ENCODE measurements at regions not wholly inside any gene's neighbourhood (a gene's known extent, or its start where the extent isn't known, plus 50 kb on each side); places are given as distances from the start of the nearest gene placed in this dataset.

GRCh38 chr10:125392609-125393008 is 232.2 kb upstream of the CTBP2 start:
- H3K9ac ChIP-seq (ENCODE audit: low read depth, low read length): no peak overlapping the region
- H3K4me3 ChIP-seq (ENCODE audit: low read depth, low read length): no peak overlapping the region
- H3K36me3 ChIP-seq (ENCODE audit: control insufficient read depth, insufficient read depth, low read length): no peaks in the 10 kb centered on the region
- no peaks in the 10 kb centered on the region for H3K9me3 ChIP-seq (ENCODE audit: control insufficient read depth, insufficient read depth, low read length)
- no peaks in the 10 kb centered on the region for H3K27me3 ChIP-seq (ENCODE audit: control insufficient read depth, insufficient read depth, low read length)
- H3K4me1 ChIP-seq (ENCODE audit: control insufficient read depth, insufficient read depth, low read length): no peaks in the 10 kb centered on the region

DNA sequence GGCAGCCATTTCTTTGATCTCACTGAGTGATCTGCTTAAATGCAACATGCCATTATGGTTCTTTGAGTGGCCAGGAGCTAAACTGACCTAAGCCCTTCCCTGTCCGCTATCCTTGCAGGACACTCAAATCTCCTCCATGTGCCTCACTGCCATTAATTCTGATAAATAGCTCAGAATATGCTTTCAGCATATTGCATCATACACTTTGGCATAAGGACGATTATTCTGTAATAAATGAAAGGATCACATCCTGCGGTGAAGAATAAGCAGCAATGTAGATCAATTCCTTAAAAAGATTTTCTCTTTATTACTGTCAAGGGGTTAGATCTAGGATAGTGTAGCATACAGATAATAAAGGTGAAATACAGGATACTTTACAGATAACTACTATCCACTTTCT is 231.8 kb upstream of the CTBP2 start:
- H3K36me3 ChIP-seq (ENCODE audit: control insufficient read depth, insufficient read depth, low read length): no peaks in the 10 kb centered on the region
- no peak overlapping the region for H3K4me3 ChIP-seq (ENCODE audit: low read depth, low read length)
- no peaks in the 10 kb centered on the region for H3K9me3 ChIP-seq (ENCODE audit: control insufficient read depth, insufficient read depth, low read length)
- no peaks in the 10 kb centered on the region for H3K4me1 ChIP-seq (ENCODE audit: control insufficient read depth, insufficient read depth, low read length)
- no peaks in the 10 kb centered on the region for H3K27me3 ChIP-seq (ENCODE audit: control insufficient read depth, insufficient read depth, low read length)
- H3K9ac ChIP-seq (ENCODE audit: low read depth, low read length): no peak overlapping the region

DNA sequence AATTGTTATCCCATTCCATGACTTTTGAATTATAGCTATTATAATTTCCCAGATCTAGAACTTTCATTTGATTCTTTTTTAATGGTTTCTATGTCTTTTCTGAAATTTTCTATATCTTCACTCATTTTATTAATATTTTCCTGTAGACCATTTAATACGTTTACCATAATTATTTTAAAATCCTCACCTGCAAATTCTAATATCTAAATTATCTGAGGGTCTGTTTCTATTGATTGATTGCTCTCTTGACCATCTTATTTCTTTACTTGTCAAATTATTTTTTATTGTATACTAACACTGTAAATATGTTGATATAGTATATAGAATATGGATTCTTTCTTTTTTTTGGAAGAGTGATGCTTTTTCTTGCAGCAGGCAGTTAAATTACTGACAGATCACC is 229.3 kb upstream of the CTBP2 start:
- Histone ChIP-seq H3K9me3 (ENCODE audit: control insufficient read depth, insufficient read depth, low read length) (no peaks in the 10 kb centered on the region), H3K9ac (ENCODE audit: low read depth, low read length) (no peak overlapping the region), H3K36me3 (ENCODE audit: control insufficient read depth, insufficient read depth, low read length) (no peaks in the 10 kb centered on the region), H3K27me3 (ENCODE audit: control insufficient read depth, insufficient read depth, low read length) (no peaks in the 10 kb centered on the region), H3K4me3 (ENCODE audit: low read depth, low read length) (no peak overlapping the region), H3K4me1 (ENCODE audit: control insufficient read depth, insufficient read depth, low read length) (no peaks in the 10 kb centered on the region)

GRCh38 chr10:125379592-125379991 is 219.2 kb upstream of the CTBP2 start:
- Histone ChIP-seq H3K27me3 (ENCODE audit: control insufficient read depth, insufficient read depth, low read length) (no peaks in the 10 kb centered on the region), H3K9me3 (ENCODE audit: control insufficient read depth, insufficient read depth, low read length) (no peaks in the 10 kb centered on the region), H3K4me1 (ENCODE audit: control insufficient read depth, insufficient read depth, low read length) (no peaks in the 10 kb centered on the region), H3K36me3 (ENCODE audit: control insufficient read depth, insufficient read depth, low read length) (no peaks in the 10 kb centered on the region), H3K4me3 (ENCODE audit: low read depth, low read length) (no peak overlapping the region), H3K9ac (ENCODE audit: low read depth, low read length) (no peak overlapping the region)

- Histone ChIP-seq H3K27me3 (ENCODE audit: control insufficient read depth, insufficient read depth, low read length) (no peaks in the 10 kb centered on the region), H3K4me1 (ENCODE audit: control insufficient read depth, insufficient read depth, low read length) (no peaks in the 10 kb centered on the region), H3K36me3 (ENCODE audit: control insufficient read depth, insufficient read depth, low read length) (no peaks in the 10 kb centered on the region), H3K9ac (ENCODE audit: low read depth, low read length) (no peak overlapping the region), H3K4me3 (ENCODE audit: low read depth, low read length) (no peak overlapping the region), H3K9me3 (ENCODE audit: control insufficient read depth, insufficient read depth, low read length) (no peaks in the 10 kb centered on the region)
Observed at GRCh38 chr10:125377368-125377767, 217.0 kb upstream of the CTBP2 start.

DNA sequence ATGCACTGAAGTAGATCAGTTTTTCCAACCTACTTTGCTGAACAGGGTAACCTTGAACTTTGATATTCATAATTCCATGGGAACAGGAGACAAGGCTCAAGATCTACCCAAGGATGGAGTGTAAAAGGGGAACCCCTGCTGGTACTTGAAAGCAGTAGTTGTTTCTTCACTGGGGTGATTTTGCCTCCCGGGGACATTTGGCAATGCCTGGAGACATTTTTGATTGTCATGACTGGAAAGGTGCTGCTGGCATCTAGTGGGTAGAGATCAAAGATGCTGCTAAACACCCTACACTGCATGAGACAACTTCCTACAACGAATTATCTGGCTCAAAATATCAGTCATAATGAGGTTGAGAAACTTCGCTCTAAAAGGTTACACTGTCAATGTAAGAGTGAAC is 214.8 kb upstream of the CTBP2 start:
- H3K9me3 ChIP-seq (ENCODE audit: control insufficient read depth, insufficient read depth, low read length): no peaks in the 10 kb centered on the region
- peaks cover 8% of the 10 kb centered on the region for H3K27me3 ChIP-seq (ENCODE audit: control insufficient read depth, insufficient read depth, low read length)
- H3K36me3 ChIP-seq (ENCODE audit: control insufficient read depth, insufficient read depth, low read length): no peaks in the 10 kb centered on the region
- H3K9ac ChIP-seq (ENCODE audit: low read depth, low read length): no peak overlapping the region
- no peaks in the 10 kb centered on the region for H3K4me1 ChIP-seq (ENCODE audit: control insufficient read depth, insufficient read depth, low read length)
- H3K4me3 ChIP-seq (ENCODE audit: low read depth, low read length): no peak overlapping the region

DNA sequence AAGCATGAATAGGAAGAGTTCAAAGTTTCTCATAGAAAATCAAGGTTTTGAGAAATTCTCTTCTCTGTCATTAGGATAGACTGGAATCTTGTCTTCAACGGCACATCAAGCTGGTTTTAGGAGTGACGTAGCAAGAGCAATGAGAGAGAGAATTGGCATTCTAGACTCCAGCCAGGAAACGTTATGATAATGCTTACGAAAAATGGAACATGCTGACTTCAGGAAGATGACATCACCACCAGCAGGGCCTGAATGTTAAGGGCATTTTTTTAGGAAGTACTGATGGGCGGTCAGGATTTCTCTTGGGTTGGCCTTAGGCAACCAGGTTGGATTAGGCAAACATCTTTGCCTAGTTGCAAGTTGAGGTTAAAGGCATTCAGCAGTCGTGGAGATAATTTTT is 213.2 kb upstream of the CTBP2 start:
- H3K27me3 ChIP-seq (ENCODE audit: control insufficient read depth, insufficient read depth, low read length): peaks cover 8% of the 10 kb centered on the region
- no peak overlapping the region for H3K4me3 ChIP-seq (ENCODE audit: low read depth, low read length)
- H3K36me3 ChIP-seq (ENCODE audit: control insufficient read depth, insufficient read depth, low read length): no peaks in the 10 kb centered on the region
- H3K9me3 ChIP-seq (ENCODE audit: control insufficient read depth, insufficient read depth, low read length): no peaks in the 10 kb centered on the region
- no peak overlapping the region for H3K9ac ChIP-seq (ENCODE audit: low read depth, low read length)
- H3K4me1 ChIP-seq (ENCODE audit: control insufficient read depth, insufficient read depth, low read length): no peaks in the 10 kb centered on the region

- Histone ChIP-seq H3K27me3 (ENCODE audit: control insufficient read depth, insufficient read depth, low read length) (peaks cover 8% of the 10 kb centered on the region), H3K9me3 (ENCODE audit: control insufficient read depth, insufficient read depth, low read length) (no peaks in the 10 kb centered on the region), H3K4me3 (ENCODE audit: low read depth, low read length) (peak overlapping the region; percentile 38), H3K9ac (ENCODE audit: low read depth, low read length) (no peak overlapping the region), H3K36me3 (ENCODE audit: control insufficient read depth, insufficient read depth, low read length) (no peaks in the 10 kb centered on the region), H3K4me1 (ENCODE audit: control insufficient read depth, insufficient read depth, low read length) (no peaks in the 10 kb centered on the region)
Observed at GRCh38 chr10:125370578-125370977, 210.2 kb upstream of the CTBP2 start.

GRCh38 chr10:125369382-125370326 is 209.3 kb upstream of the CTBP2 start:
- Histone ChIP-seq H3K4me3 (ENCODE audit: low read depth, low read length) (no peak overlapping the region), H3K36me3 (ENCODE audit: control insufficient read depth, insufficient read depth, low read length) (no peaks in the 10 kb centered on the region), H3K9me3 (ENCODE audit: control insufficient read depth, insufficient read depth, low read length) (no peaks in the 10 kb centered on the region), H3K4me1 (ENCODE audit: control insufficient read depth, insufficient read depth, low read length) (no peaks in the 10 kb centered on the region), H3K27me3 (ENCODE audit: control insufficient read depth, insufficient read depth, low read length) (peaks cover 8% of the 10 kb centered on the region), H3K9ac (ENCODE audit: low read depth, low read length) (no peak overlapping the region)

- Histone ChIP-seq H3K27me3 (ENCODE audit: control insufficient read depth, insufficient read depth, low read length) (peaks cover 8% of the 10 kb centered on the region), H3K4me1 (ENCODE audit: control insufficient read depth, insufficient read depth, low read length) (no peaks in the 10 kb centered on the region), H3K36me3 (ENCODE audit: control insufficient read depth, insufficient read depth, low read length) (no peaks in the 10 kb centered on the region), H3K4me3 (ENCODE audit: low read depth, low read length) (no peak overlapping the region), H3K9me3 (ENCODE audit: control insufficient read depth, insufficient read depth, low read length) (no peaks in the 10 kb centered on the region), H3K9ac (ENCODE audit: low read depth, low read length) (no peak overlapping the region)
Observed at GRCh38 chr10:125368146-125368545, 207.8 kb upstream of the CTBP2 start.

DNA sequence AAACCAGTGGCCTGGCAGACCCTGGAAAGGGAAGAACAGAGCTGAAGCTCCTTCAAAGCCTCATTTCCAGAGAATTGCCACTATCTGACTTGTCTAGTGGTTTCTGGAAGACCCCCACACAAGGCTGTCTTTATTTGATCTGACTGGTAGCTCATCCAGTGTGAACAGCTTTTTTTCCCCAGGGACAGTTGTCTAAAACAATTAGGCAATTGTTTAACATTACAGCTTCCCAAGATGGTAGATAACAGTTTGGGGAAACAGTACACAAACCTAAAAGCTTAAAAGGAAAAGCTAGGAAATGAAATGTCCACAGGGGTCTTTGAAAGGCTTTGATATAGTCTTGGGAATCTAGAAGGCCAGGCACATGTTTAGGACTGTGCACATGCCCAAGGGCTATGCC is 203.4 kb upstream of the CTBP2 start:
- Histone ChIP-seq H3K4me3 (ENCODE audit: low read depth, low read length) (no peak overlapping the region), H3K27me3 (ENCODE audit: control insufficient read depth, insufficient read depth, low read length) (no peaks in the 10 kb centered on the region), H3K4me1 (ENCODE audit: control insufficient read depth, insufficient read depth, low read length) (no peaks in the 10 kb centered on the region), H3K9me3 (ENCODE audit: control insufficient read depth, insufficient read depth, low read length) (no peaks in the 10 kb centered on the region), H3K36me3 (ENCODE audit: control insufficient read depth, insufficient read depth, low read length) (no peaks in the 10 kb centered on the region), H3K9ac (ENCODE audit: low read depth, low read length) (no peak overlapping the region)

- Histone ChIP-seq H3K27me3 (ENCODE audit: control insufficient read depth, insufficient read depth, low read length) (no peaks in the 10 kb centered on the region), H3K4me3 (ENCODE audit: low read depth, low read length) (no peak overlapping the region), H3K36me3 (ENCODE audit: control insufficient read depth, insufficient read depth, low read length) (no peaks in the 10 kb centered on the region), H3K9me3 (ENCODE audit: control insufficient read depth, insufficient read depth, low read length) (no peaks in the 10 kb centered on the region), H3K4me1 (ENCODE audit: control insufficient read depth, insufficient read depth, low read length) (no peaks in the 10 kb centered on the region), H3K9ac (ENCODE audit: low read depth, low read length) (no peak overlapping the region)
Observed at GRCh38 chr10:125362950-125363349, 202.6 kb upstream of the CTBP2 start.

All from iPS-15b (cell line).